ENCODE measurements at regions not wholly inside any gene's neighbourhood (a gene's known extent, or its start where the extent isn't known, plus 50 kb on each side); places are given as distances from the start of the nearest gene placed in this dataset.

GRCh38 chr4:171448358-171448757, 364.8 kb upstream of the GALNTL6 start:
- no peak for DNase-seq
- Mint-ChIP-seq H3K36me3 (ENCODE audit: unreplicated experiment) (no peaks in the 10 kb centered on the region), H3K4me1 (ENCODE audit: low read depth, unreplicated experiment) (peaks cover 5% of the 10 kb centered on the region), H3K4me3 (ENCODE audit: unreplicated experiment) (no peak overlapping the region), H3K27ac (ENCODE audit: unreplicated experiment) (no peak overlapping the region), H3K9me3 (ENCODE audit: unreplicated experiment) (no peaks in the 10 kb centered on the region), H3K27me3 (ENCODE audit: unreplicated experiment) (no peaks in the 10 kb centered on the region)
- no peak for TF ChIP-seq CTCF (IDR thresholded peaks at IDR 0.05; ENCODE audit: partially characterized antibody, unreplicated experiment)

GRCh38 chr4:171441300-171441941, 371.8 kb upstream of the GALNTL6 start:
- H3K27me3 Mint-ChIP-seq (ENCODE audit: unreplicated experiment): no peaks in the 10 kb centered on the region
- TF ChIP-seq CTCF (IDR thresholded peaks at IDR 0.05; ENCODE audit: partially characterized antibody, unreplicated experiment): no peak
- DNase-seq: no peak
- H3K27ac Mint-ChIP-seq (ENCODE audit: unreplicated experiment): no peak overlapping the region
- no peaks in the 10 kb centered on the region for H3K4me1 Mint-ChIP-seq (ENCODE audit: low read depth, unreplicated experiment)
- H3K9me3 Mint-ChIP-seq (ENCODE audit: unreplicated experiment): no peaks in the 10 kb centered on the region
- no peaks in the 10 kb centered on the region for H3K36me3 Mint-ChIP-seq (ENCODE audit: unreplicated experiment)
- H3K4me3 Mint-ChIP-seq (ENCODE audit: unreplicated experiment): no peak overlapping the region

- H3K27ac Mint-ChIP-seq (ENCODE audit: unreplicated experiment): no peak overlapping the region
- TF ChIP-seq CTCF (IDR thresholded peaks at IDR 0.05; ENCODE audit: partially characterized antibody, unreplicated experiment): peak; percentile 42
- H3K4me1 Mint-ChIP-seq (ENCODE audit: low read depth, unreplicated experiment): no peaks in the 10 kb centered on the region
- H3K36me3 Mint-ChIP-seq (ENCODE audit: unreplicated experiment): no peaks in the 10 kb centered on the region
- H3K9me3 Mint-ChIP-seq (ENCODE audit: unreplicated experiment): no peaks in the 10 kb centered on the region
- no peaks in the 10 kb centered on the region for H3K27me3 Mint-ChIP-seq (ENCODE audit: unreplicated experiment)
- H3K4me3 Mint-ChIP-seq (ENCODE audit: unreplicated experiment): no peak overlapping the region
- DNase-seq: no peak
These were observed 379.5 kb upstream of the GALNTL6 start for GRCh38 chr4:171433674-171434073.

GRCh38 chr4:171432536-171432935, 380.7 kb upstream of the GALNTL6 start:
- no peaks in the 10 kb centered on the region for H3K4me1 Mint-ChIP-seq (ENCODE audit: low read depth, unreplicated experiment)

More at GRCh38 chr4:171432536-171432935, 380.7 kb upstream of the GALNTL6 start:
- TF ChIP-seq CTCF (IDR thresholded peaks at IDR 0.05; ENCODE audit: partially characterized antibody, unreplicated experiment): no peak
- no peaks in the 10 kb centered on the region for H3K36me3 Mint-ChIP-seq (ENCODE audit: unreplicated experiment)
- no peak overlapping the region for H3K27ac Mint-ChIP-seq (ENCODE audit: unreplicated experiment)
- H3K27me3 Mint-ChIP-seq (ENCODE audit: unreplicated experiment): no peaks in the 10 kb centered on the region
- no peak for DNase-seq
- no peaks in the 10 kb centered on the region for H3K9me3 Mint-ChIP-seq (ENCODE audit: unreplicated experiment)
- no peak overlapping the region for H3K4me3 Mint-ChIP-seq (ENCODE audit: unreplicated experiment)
